Heart left ventricle (tissue), 13 donors: ENCODE measurements at regions not wholly inside any gene's neighbourhood (a gene's known extent, or its start where the extent isn't known, plus 50 kb on each side); places are given as distances from the start of the nearest gene placed in this dataset.

Source experiments
- CTCF ChIP-seq, 12 donors: fragments of 200-600 bp; sonication (generic) in 4 of 12; IDR thresholded peaks; one replicate each; pipeline versions ENCODE4 v1.5.0 to v1.8.0; 2018 to 2022; ENCODE audit warnings: antibody characterized with exemption in 12 of 12, mild to moderate bottlenecking in 5 of 12
- POLR2A ChIP-seq, 2 donors: fragments of 450-650 bp; IDR thresholded peaks; one replicate each; pipeline ENCODE4 v1.6.1; 2017; ENCODE audit warnings: antibody characterized with exemption in 2 of 2, mild to moderate bottlenecking in 2 of 2, moderate library complexity in 2 of 2
- donor health status: ischemic (EF 13 %, LVEDD 7.1; RV severe dilation, severe dysfunction).
- donor health status: DM: no; HTN: yes; CAD: no.
- donor health status: DM: no; HTN: no; CAD: no.
- donor health status: ischemic (EF 25% LVEDD 6.9; RV normal size, moderate dysfunction).
- donor health status: ischemic (EF 25% LVEDD 5.7; RV mildly dilated, moderate dysfunction).
- donor health status: ischemic (EF 35%, LVEDD 5.7; RV mildly dilated, moderate dysfunction).
- donor health status: nonischemic (EF 11% LVEDD 7.7; RV severe dilation, severe dysfunction).
- donor health status: DM: yes; HTN: yes; CAD: no.
- donor health status: PGD.
- donor health status: ischemic (EF 29% LVEDD 5.4; RV normal size, mild dysfunction).
- donor health status: nonischemic (EF 23%, LVEDD 6.1; RV moderate dilation, normal function).

GRCh38 chr5:152801886-152802285 is 396.8 kb upstream of the NMUR2 start:
- TF ChIP-seq CTCF (IDR thresholded peaks at IDR 0.05) (no peak), POLR2A (IDR thresholded peaks at IDR 0.05) (no peak)
